H9 (cell line): ENCODE measurements at regions not wholly inside any gene's neighbourhood (a gene's known extent, or its start where the extent isn't known, plus 50 kb on each side); places are given as distances from the start of the nearest gene placed in this dataset.

Experiments
- DNase-seq: peaks from one replicate; pipeline ENCODE4 v3.0.0-alpha.2; 2017
- H2AFZ ChIP-seq: one replicate; pipeline ENCODE4 v1.6.1; 2013; ENCODE audit warnings: mild to moderate bottlenecking, low read length, control low read depth, moderate library complexity
- H2AK5ac ChIP-seq: 2 replicates; pipeline ENCODE4 v1.6.1; 2013; ENCODE audit warnings: low read length, control low read depth, mixed read lengths; ENCODE audit not compliant: insufficient read length
- H2BK120ac ChIP-seq: one replicate; pipeline ENCODE4 v1.6.1; 2013; ENCODE audit warnings: low read depth, mild to moderate bottlenecking, low read length, control low read depth, inconsistent platforms; ENCODE audit not compliant: poor library complexity, severe bottlenecking
- H2BK12ac ChIP-seq: 2 replicates; pipeline ENCODE4 v1.6.1; 2013; ENCODE audit warnings: low read length, control low read depth, mixed read lengths, low read depth; ENCODE audit not compliant: insufficient read length
- H2BK15ac ChIP-seq: 2 replicates; pipeline ENCODE4 v1.6.1; 2013; ENCODE audit warnings: low read depth, low read length, control low read depth
- H2BK20ac ChIP-seq: one replicate; pipeline ENCODE4 v1.6.1; 2013; ENCODE audit warnings: low read depth, mild to moderate bottlenecking, low read length, control low read depth, inconsistent platforms; ENCODE audit not compliant: poor library complexity, severe bottlenecking
- H2BK5ac ChIP-seq: 2 replicates; pipeline ENCODE4 v1.6.1; 2013; ENCODE audit warnings: low read length, control low read depth, mixed read lengths; ENCODE audit not compliant: insufficient read length
- H3K14ac ChIP-seq: 2 replicates; pipeline ENCODE4 v1.6.1; 2013; ENCODE audit warnings: low read length, control low read depth; ENCODE audit not compliant: insufficient read depth
- H3K18ac ChIP-seq: 2 replicates; pipeline ENCODE4 v1.6.1; 2013; ENCODE audit warnings: low read depth, mild to moderate bottlenecking, mixed read lengths, low read length, control low read depth; ENCODE audit not compliant: insufficient read length
- H3K23ac ChIP-seq: 2 replicates; pipeline ENCODE4 v1.6.1; 2013; ENCODE audit warnings: low read length, control low read depth, mixed read lengths, low read depth; ENCODE audit not compliant: insufficient read length
- H3K23me2 ChIP-seq: 2 replicates; pipeline ENCODE4 v1.6.1; 2013; ENCODE audit warnings: low read depth, mild to moderate bottlenecking, mixed read lengths, low read length, control low read depth; ENCODE audit not compliant: insufficient read length, poor library complexity, severe bottlenecking
- H3K27ac ChIP-seq: 2 replicates; pipeline ENCODE4 v1.5.1; 2013; ENCODE audit warnings: low read length, control low read depth, mixed read lengths, low read depth; ENCODE audit not compliant: insufficient read length
- H3K27me3 ChIP-seq: 2 replicates; pipeline ENCODE4 v1.6.1; 2013; ENCODE audit warnings: low read length, control low read depth, inconsistent platforms; ENCODE audit not compliant: insufficient read depth
- H3K4ac ChIP-seq: 2 replicates; pipeline ENCODE4 v1.6.1; 2013; ENCODE audit warnings: low read depth, mild to moderate bottlenecking, control low read depth, inconsistent platforms, low read length, moderate library complexity
- H3K4me1 ChIP-seq: 2 replicates; pipeline ENCODE4 v1.6.1; 2013; ENCODE audit warnings: low read length, control low read depth, inconsistent platforms; ENCODE audit not compliant: insufficient read depth
- H3K4me2 ChIP-seq: 2 replicates; pipeline ENCODE4 v1.6.1; 2013; ENCODE audit warnings: low read length, control low read depth, mixed read lengths; ENCODE audit not compliant: insufficient read length, insufficient read depth
- H3K56ac ChIP-seq: 2 replicates; pipeline ENCODE4 v1.6.1; 2013; ENCODE audit warnings: low read depth, mild to moderate bottlenecking, mixed read lengths, low read length, control low read depth; ENCODE audit not compliant: insufficient read length
- H3K79me1 ChIP-seq: 2 replicates; pipeline ENCODE4 v1.6.1; 2013; ENCODE audit warnings: low read depth, mild to moderate bottlenecking, moderate library complexity, low read length, control low read depth, inconsistent platforms; ENCODE audit not compliant: insufficient read depth, poor library complexity, severe bottlenecking
- H3K79me2 ChIP-seq: 2 replicates; pipeline ENCODE4 v1.6.1; 2013; ENCODE audit warnings: low read length, control low read depth, inconsistent platforms; ENCODE audit not compliant: insufficient read depth
- H3K9ac ChIP-seq: 2 replicates; pipeline ENCODE4 v1.6.1; 2013; ENCODE audit warnings: low read length, control low read depth, mixed read lengths; ENCODE audit not compliant: insufficient read length; ENCODE audit errors: extremely low read depth
- H3K9me3 ChIP-seq: one replicate; pipeline ENCODE4 v1.6.1; 2013; ENCODE audit warnings: low read depth, low read length, inconsistent platforms; ENCODE audit not compliant: control insufficient read depth
- H3T11ph ChIP-seq: one replicate; pipeline ENCODE4 v1.6.1; 2013; ENCODE audit warnings: mild to moderate bottlenecking, low read length, control low read depth, inconsistent platforms
- H4K20me1 ChIP-seq: one replicate; pipeline ENCODE4 v1.6.1; 2013; ENCODE audit not compliant: control insufficient read depth, insufficient read length, insufficient read depth
- H4K5ac ChIP-seq: 2 replicates; pipeline ENCODE4 v1.6.1; 2013; ENCODE audit warnings: low read depth, mild to moderate bottlenecking, mixed read lengths, low read length, control low read depth; ENCODE audit not compliant: insufficient read length
- H4K8ac ChIP-seq: replicated peaks from 2 replicates; pipeline ENCODE4 v1.6.1; 2013; ENCODE audit warnings: low read length, control low read depth, mixed read lengths, low read depth; ENCODE audit not compliant: insufficient read length
- H4K91ac ChIP-seq: 2 replicates; pipeline ENCODE4 v1.6.1; 2013; ENCODE audit warnings: low read depth, mild to moderate bottlenecking, moderate library complexity, mixed read lengths, low read length, control low read depth; ENCODE audit not compliant: insufficient read length
- H3K27ac Mint-ChIP-seq, 3 experiments: 2 replicates in 2 of 3; 3 replicates in 1 of 3; pipeline ENCODE4 v1.8.0; 2020 to 2021; ENCODE audit warnings: mixed read lengths in 3 of 3, mild to moderate bottlenecking in 1 of 3, moderate library complexity in 1 of 3
- H3K27me3 Mint-ChIP-seq: 2 replicates; pipeline ENCODE4 v1.8.0; 2021; ENCODE audit warnings: low read depth, mild to moderate bottlenecking, moderate library complexity, mixed read lengths
- H3K36me3 Mint-ChIP-seq, 3 experiments: 2 replicates in 2 of 3; 3 replicates in 1 of 3; pipeline ENCODE4 v1.8.0; 2020 to 2021; ENCODE audit warnings: low read depth in 3 of 3, mixed read lengths in 3 of 3; ENCODE audit not compliant: insufficient read depth in 1 of 3
- H3K4me1 Mint-ChIP-seq, 2 experiments: 2 replicates each; pipeline ENCODE4 v1.8.0; 2020; ENCODE audit warnings: mixed read lengths in 2 of 2
- H3K4me3 Mint-ChIP-seq, 2 experiments: 2 replicates in 1 of 2; 3 replicates in 1 of 2; pipeline ENCODE4 v1.8.0; 2020 to 2021; ENCODE audit warnings: mild to moderate bottlenecking in 2 of 2, mixed read lengths in 2 of 2, moderate library complexity in 1 of 2
- H3K9me3 Mint-ChIP-seq, 2 experiments: 2 replicates in 1 of 2; 3 replicates in 1 of 2; pipeline ENCODE4 v1.8.0; 2020; ENCODE audit warnings: mild to moderate bottlenecking in 2 of 2, mixed read lengths in 2 of 2, moderate library complexity in 1 of 2
- CTCF ChIP-seq: fragments of 200-600 bp; sonication (generic); conservative IDR thresholded peaks from 3 replicates; pipeline ENCODE4 v1.8.0; 2021; ENCODE audit warnings: antibody characterized with exemption, mild to moderate bottlenecking
- WGBS: extraction: QIAGEN DNeasy Blood & Tissue Kit; methylation state at CpG from one replicate; pipeline ENCODE4 v1.1.7; 2013; ENCODE audit warnings: missing lambda C conversion rate, low lambda C conversion rate, mixed read lengths; ENCODE audit not compliant: insufficient read length; ENCODE audit errors: extremely low coverage; 5-methylcytosine and 5-hydroxymethylcytosine counted together

GRCh38 chr5:174247301-174247700, 201.8 kb downstream of the NSG2 start:
- H3K4ac ChIP-seq: no peak overlapping the region
- no peaks in the 10 kb centered on the region for H3K79me2 ChIP-seq
- H3K27ac Mint-ChIP-seq: peak overlapping the region in 1 of 3 experiments; percentile 10; a peak in 2 of 7 replicates
- no peak overlapping the region for H3K4me3 Mint-ChIP-seq
- no peak overlapping the region for H4K91ac ChIP-seq
- 0 out of 2 replicates have a peak overlapping the region, but pooled peaks have one; percentile 65 for H3K14ac ChIP-seq
- H2BK12ac ChIP-seq: no peak overlapping the region
- peaks cover 26% of the 10 kb centered on the region for H3K27me3 Mint-ChIP-seq
- H3K36me3 Mint-ChIP-seq: peaks cover 0 to 5% (median 0%) of the 10 kb centered on the region in 3 experiments; a peak in 2 of 7 replicates
- no peak overlapping the region for H3K23ac ChIP-seq
- H4K8ac ChIP-seq: no peak overlapping the region
- H3K4me1 ChIP-seq: no peaks in the 10 kb centered on the region; the same call in 1 of the 2 replicates
- DNase-seq: no peak
- H3K9me3 ChIP-seq: no peaks in the 10 kb centered on the region
- no peak overlapping the region for H2BK15ac ChIP-seq
- H3K27ac ChIP-seq: no peak overlapping the region
- H3K27me3 ChIP-seq: no peaks in the 10 kb centered on the region
- H3K18ac ChIP-seq: peak overlapping the region; percentile 34
- no peak overlapping the region for H2BK120ac ChIP-seq
- no peak overlapping the region for H2BK20ac ChIP-seq
- H3K9ac ChIP-seq: no peak overlapping the region
- no peak overlapping the region for H3K56ac ChIP-seq
- H2BK5ac ChIP-seq: no peak overlapping the region
- H3K9me3 Mint-ChIP-seq: peaks cover 4 to 11% of the 10 kb centered on the region in 2 experiments; a peak in 3 of 5 replicates
- H3K4me2 ChIP-seq: no peak overlapping the region
- no peak overlapping the region for H4K5ac ChIP-seq
- H4K20me1 ChIP-seq: no peaks in the 10 kb centered on the region
- H2AFZ ChIP-seq: no peak overlapping the region
- WGBS: no CpG with 5 or more reads among the region's 9 CpGs
- no peak overlapping the region for H3T11ph ChIP-seq
- H3K23me2 ChIP-seq: no peaks in the 10 kb centered on the region
- no peak overlapping the region for H2AK5ac ChIP-seq
- no peaks in the 10 kb centered on the region for H3K79me1 ChIP-seq
- H3K4me1 Mint-ChIP-seq: peaks cover 17 to 21% of the 10 kb centered on the region in 2 experiments
- TF ChIP-seq CTCF: no peak
